H1 (cell line): ENCODE measurements at regions not wholly inside any gene's neighbourhood (a gene's known extent, or its start where the extent isn't known, plus 50 kb on each side); places are given as distances from the start of the nearest gene placed in this dataset.

Experiments
- JUN ChIP-seq: IDR thresholded peaks from 2 replicates; pipeline ENCODE4 v1.6.1; 2011; ENCODE audit warnings: low read depth, mild to moderate bottlenecking, improper control_type of control experiment, low read length
- KDM1A ChIP-seq: fragments of 200-600, 300-600 bp; sonication (generic); IDR thresholded peaks from 2 replicates; pipeline ENCODE4 v1.7.1; 2016; ENCODE audit warnings: mild to moderate bottlenecking, low read length, borderline replicate concordance
- POLR2A ChIP-seq, 2 experiments: IDR thresholded peaks; 1 replicate in 1 of 2; 2 replicates in 1 of 2; pipeline ENCODE4 v1.6.1; 2011; ENCODE audit warnings: low read depth in 2 of 2, low read length in 2 of 2, mild to moderate bottlenecking in 2 of 2; ENCODE audit errors: control extremely low read depth in 1 of 2
- POLR2AphosphoS5 ChIP-seq: IDR thresholded peaks from 2 replicates; pipeline ENCODE4 v1.6.1; 2011; ENCODE audit warnings: low read depth, low read length
- SIX5 ChIP-seq: IDR thresholded peaks from 2 replicates; pipeline ENCODE4 v1.6.1; 2011; ENCODE audit warnings: mild to moderate bottlenecking, low read depth, low read length
- SUZ12 ChIP-seq: fragments of 200-600 bp; sonication (generic); IDR thresholded peaks from 2 replicates; pipeline ENCODE4 v1.6.1; 2012; ENCODE audit warnings: mild to moderate bottlenecking, inconsistent platforms, low read length, moderate library complexity, mixed read lengths
- TF ChIP-seq, protein P1 (sequence below), 3 experiments: IDR thresholded peaks; 1 replicate in 2 of 3; 2 replicates in 1 of 3; pipeline versions ENCODE4 v1.5.1 to v1.6.1; 2011; ENCODE audit warnings: low read length in 3 of 3, mild to moderate bottlenecking in 3 of 3, inconsistent platforms in 2 of 3, low read depth in 1 of 3, moderate library complexity in 1 of 3; ENCODE audit not compliant: insufficient read depth in 1 of 3; ENCODE audit errors: control extremely low read depth in 1 of 3

DNA sequence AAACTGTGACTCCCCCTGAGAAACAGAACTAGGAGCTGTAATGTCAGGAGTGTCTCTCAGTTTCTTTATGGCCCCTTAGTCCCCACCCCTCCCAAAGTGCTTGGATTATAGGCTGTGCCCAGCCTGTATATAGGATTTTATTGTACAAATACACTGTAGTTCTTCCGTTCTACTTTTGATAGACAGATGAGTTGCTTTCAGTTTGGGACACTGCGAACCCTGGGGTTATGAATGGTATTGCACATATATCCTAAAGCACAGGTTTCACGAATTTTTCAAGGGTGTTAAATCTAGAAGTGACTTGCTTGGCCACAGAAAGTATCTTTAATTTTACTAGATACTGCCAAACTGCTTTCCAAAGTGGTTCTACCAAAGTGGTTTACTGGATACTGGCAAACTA is 152.9 kb upstream of the ATXN1 start (continued):
- TF ChIP-seq, protein P1, sequence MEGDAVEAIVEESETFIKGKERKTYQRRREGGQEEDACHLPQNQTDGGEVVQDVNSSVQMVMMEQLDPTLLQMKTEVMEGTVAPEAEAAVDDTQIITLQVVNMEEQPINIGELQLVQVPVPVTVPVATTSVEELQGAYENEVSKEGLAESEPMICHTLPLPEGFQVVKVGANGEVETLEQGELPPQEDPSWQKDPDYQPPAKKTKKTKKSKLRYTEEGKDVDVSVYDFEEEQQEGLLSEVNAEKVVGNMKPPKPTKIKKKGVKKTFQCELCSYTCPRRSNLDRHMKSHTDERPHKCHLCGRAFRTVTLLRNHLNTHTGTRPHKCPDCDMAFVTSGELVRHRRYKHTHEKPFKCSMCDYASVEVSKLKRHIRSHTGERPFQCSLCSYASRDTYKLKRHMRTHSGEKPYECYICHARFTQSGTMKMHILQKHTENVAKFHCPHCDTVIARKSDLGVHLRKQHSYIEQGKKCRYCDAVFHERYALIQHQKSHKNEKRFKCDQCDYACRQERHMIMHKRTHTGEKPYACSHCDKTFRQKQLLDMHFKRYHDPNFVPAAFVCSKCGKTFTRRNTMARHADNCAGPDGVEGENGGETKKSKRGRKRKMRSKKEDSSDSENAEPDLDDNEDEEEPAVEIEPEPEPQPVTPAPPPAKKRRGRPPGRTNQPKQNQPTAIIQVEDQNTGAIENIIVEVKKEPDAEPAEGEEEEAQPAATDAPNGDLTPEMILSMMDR (IDR thresholded peaks at IDR 0.05; ENCODE audit: control extremely low read depth in 1 of 3, insufficient read depth in 1 of 3, low read depth in 1 of 3, low read length in 3 of 3), result no peak
- TF ChIP-seq SUZ12, result no peak
- TF ChIP-seq POLR2A (IDR thresholded peaks at IDR 0.05; ENCODE audit: control extremely low read depth in 1 of 2, low read depth in 2 of 2, low read length in 2 of 2), result no peak
- TF ChIP-seq POLR2AphosphoS5, result no peak
- TF ChIP-seq SIX5, result no peak
- no peak for TF ChIP-seq JUN
- no peak for TF ChIP-seq KDM1A
